GM21381 (cell line): ENCODE measurements at regions not wholly inside any gene's neighbourhood (a gene's known extent, or its start where the extent isn't known, plus 50 kb on each side); places are given as distances from the start of the nearest gene placed in this dataset.
A peak's percentile ranks its signal among the peaks of the same experiment; 100 is the strongest.

Source experiments
- ATAC-seq: cut with Tn5 transposase; IDR thresholded peaks from one replicate; pipeline ENCODE4 v1.9.1; 2021; ENCODE audit warnings: mild to moderate bottlenecking, moderate library complexity; ENCODE audit not compliant: unreplicated experiment

DNA sequence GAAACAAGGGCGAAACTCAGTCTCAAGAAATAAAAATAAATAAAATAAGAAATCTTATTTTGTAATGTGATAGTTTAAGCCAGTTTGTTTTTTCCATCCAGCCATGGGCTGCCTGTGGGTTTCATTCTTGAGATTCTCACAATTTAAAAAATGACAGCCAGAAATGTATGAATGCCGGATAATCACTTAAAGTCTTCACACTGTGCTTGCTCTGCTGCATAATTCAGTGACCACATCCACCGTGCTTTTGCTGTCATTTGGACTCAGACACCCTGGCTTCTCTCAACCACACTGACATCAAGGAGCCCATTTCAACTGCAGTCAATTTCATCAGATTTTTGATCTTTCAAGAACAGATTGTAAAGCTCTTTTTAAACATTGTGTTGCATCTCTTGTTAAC is 61.0 kb upstream of the DAPK1 start:
- no peak for ATAC-seq

DNA sequence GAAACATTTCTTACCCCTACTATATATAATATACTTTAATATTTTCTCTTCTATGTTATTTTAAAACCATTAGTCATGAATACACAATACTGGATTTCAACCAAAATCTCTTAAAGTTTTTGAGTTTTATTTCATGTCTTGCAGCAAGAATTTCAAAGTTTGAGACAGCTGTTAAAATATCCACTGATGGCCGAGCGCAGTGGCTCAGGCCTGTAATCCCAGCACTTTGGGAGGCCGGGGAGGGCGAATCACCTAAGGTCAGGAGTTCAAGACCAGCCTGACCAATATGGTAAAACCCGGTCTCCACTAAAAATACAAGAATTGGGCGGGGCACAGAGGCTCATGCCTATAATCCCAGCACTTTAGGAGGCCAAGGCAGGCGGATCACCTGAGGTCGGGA is 59.7 kb upstream of the DAPK1 start:
- ATAC-seq = no peak

DNA sequence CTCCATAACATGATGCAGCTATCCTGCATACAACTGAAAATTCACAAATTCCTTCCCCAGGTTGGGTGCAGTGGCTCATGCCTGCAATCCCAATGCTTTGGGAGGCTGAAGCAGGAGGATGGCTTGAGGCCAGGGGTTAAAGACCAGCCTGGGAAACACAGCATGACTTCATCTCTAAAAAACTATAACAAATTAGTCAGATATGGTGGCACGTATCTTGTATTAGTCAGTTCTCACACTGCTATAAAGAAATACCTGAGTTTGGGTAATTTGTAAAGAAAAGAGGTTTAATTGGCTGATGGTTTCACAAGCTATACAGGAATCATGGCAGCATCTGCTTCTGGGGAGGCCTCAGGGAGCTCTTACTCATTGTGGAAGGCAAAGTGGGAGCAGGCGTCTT is 56.4 kb upstream of the DAPK1 start:
- ATAC-seq = no peak

DNA sequence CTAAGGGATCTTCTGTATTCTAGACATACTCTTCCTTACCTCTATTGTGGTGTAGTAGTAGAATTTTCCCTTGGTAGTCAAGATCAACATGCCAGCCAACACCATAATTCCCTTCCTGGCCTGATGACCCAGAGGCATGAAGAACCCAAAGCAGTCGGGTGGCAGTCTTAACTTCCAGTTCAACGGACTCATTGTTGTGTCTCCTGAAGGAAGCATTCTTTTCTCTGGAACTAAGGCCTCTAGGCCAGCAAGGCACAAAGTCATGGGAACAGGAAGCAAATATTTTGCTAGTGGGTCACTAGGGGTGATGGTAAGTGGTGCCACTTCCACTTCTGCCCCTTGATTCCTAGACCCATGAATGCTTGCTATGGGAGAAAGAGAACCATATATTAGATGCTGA is 55.2 kb upstream of the DAPK1 start:
- ATAC-seq = no peak

DNA sequence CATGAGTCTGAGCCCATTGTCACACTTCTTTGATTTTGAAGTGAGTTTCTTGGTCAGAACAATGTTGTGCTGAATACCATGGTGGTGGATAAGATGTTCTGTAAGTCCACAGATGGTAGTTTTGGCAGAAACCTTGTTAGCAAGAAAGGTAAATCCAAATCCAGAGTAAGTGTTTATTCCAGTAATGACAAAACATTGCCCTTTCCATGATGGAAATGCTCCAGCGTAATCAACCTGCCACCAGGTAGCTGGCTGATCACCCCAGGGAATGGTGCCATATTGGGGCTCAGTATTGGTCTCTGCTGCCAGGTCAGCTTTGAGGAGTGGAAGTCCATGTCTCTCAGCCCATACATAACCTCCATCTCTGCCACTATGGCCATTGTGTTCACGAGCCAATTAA is 54.7 kb upstream of the DAPK1 start:
- no peak for ATAC-seq

DNA sequence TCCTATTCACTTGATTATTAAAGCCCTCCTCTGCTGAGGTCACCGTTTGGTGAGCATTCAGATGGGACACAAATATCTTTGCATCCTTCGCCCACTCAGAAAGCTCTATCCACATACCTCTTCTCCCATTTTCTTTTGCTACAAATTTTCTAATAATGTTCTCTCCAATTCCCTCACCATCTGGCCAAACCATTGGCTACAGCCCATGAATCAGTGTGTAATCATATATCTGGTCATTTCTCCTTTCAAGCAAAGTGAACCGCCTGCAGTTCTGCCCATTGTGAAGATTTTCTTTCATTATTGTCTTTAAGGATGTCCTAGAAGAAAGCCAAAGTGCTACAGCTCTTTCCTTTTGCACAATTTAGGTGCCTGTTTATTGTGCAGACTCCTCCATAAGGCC is 54.2 kb upstream of the DAPK1 start:
- ATAC-seq = no peak

DNA sequence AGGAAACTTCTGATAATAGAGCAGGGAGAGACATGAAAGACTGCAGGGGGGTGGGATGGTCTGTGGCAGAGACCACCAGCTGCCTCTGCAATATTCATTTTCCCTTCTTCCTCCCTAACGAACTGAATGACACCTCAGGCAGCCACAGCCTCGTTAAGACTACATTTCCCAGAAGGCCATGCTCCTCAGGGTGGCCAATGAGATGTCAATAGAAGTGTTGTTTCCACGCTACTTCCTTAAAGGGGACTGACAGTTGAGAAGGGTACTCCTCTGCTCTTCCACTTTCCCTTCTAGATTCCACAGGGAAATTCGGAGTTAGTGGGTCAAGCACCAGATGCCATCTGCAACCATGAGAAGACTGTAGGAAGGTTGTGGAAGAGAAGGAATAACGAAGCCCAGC is 52.0 kb upstream of the DAPK1 start:
- ATAC-seq = peak; percentile 92

DNA sequence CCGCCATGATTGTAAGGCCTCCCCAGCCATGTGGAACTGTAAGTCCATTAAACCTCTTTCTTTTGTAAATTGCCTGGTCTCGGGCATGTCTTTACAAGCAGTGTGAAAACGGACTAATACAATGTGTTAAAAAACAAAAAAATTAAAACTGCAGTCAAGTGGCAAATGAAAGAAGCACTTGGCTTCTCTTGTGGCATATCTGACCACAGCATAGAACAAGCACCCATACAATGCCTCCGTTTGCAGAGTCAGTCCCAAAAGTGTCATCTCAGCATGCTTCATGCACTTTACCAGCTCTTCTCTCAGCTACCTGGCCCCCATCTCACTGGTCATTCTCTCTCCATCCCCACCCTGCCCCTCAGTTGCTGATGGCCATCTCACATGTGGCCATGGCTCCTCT is 51.1 kb upstream of the DAPK1 start:
- ATAC-seq = no peak

DNA sequence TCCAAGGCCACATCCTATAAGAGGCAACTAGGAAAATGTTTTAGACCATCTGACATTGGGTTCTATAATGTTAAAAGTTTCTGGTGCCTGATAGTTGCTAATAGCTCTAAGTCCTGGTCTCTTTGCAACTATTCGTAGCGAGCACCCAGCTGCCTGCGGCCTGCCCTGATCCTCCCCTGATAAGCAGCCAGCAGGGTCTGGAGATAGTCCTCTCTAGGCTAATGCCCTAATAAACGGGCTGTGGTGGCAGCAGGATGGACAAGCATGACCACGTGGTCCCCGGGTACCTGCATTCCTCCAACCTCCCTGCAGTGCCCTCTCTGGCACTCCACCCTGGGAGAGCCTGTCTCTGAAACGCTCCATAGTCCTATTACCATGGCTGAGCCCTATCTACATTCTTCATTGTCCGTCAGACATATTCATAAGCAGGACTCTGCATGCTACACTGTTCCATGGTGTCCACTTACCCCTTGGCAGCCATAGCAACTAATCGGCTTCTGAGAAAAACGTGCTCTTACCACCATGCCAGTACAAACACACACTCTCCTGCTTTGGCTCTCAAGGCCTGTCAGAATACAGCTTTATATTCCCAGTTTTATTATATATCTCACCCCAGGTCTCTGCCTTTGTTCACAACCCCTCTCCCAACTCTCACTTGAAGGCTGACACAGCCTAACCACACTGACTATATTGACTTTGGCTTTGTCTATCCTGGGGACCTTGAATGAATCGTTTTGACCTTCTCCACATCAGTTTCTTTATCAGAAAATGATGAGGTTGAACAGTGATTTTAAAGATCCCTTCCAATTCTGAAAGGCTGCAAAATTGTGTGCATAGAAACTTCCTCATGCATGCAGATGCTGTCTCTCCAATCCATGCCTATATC is 49.9 kb upstream of the DAPK1 start:
- no peak for ATAC-seq
